Kasumi-1 (cell line): ENCODE measurements at regions not wholly inside any gene's neighbourhood (a gene's known extent, or its start where the extent isn't known, plus 50 kb on each side); places are given as distances from the start of the nearest gene placed in this dataset.
"Not testable (repeated sequence)": the region's sequence is repeated elsewhere in the genome, so short reads cannot be mapped to it uniquely, and the experiment has no call there.

Experiments
- DNase-seq, 2 experiments: peaks; one replicate each; lab custom pipeline; 2025; lab: John Stamatoyannopoulos, UW

GRCh38 chr13:47705185-47705584, 295.9 kb downstream of the SUCLA2 start:
- no peak for DNase-seq

- DNase-seq, result no peak
These were observed 304.4 kb downstream of the SUCLA2 start for GRCh38 chr13:47696674-47697073.

GRCh38 chr13:47687577-47687976, 313.5 kb downstream of the SUCLA2 start:
- DNase-seq, result no peak

- DNase-seq, result not testable (repeated sequence)
These were observed 315.9 kb downstream of the SUCLA2 start for GRCh38 chr13:47685156-47685555.

- DNase-seq, result no peak
These were observed 320.3 kb downstream of the SUCLA2 start for GRCh38 chr13:47680748-47681147.

GRCh38 chr13:47679401-47679800, 321.7 kb downstream of the SUCLA2 start:
- DNase-seq, result no peak

GRCh38 chr13:47678201-47678968, 322.7 kb downstream of the SUCLA2 start:
- no peak for DNase-seq

GRCh38 chr13:47675871-47676270, 325.2 kb downstream of the SUCLA2 start:
- no peak for DNase-seq

- no peak for DNase-seq
These were observed 327.8 kb downstream of the SUCLA2 start for GRCh38 chr13:47673009-47673850.

- DNase-seq, result no peak
These were observed 328.6 kb downstream of the SUCLA2 start for GRCh38 chr13:47672245-47673008.

- DNase-seq, result no peak
These were observed 329.3 kb downstream of the SUCLA2 start for GRCh38 chr13:47671776-47672175.

- DNase-seq, result no peak
These were observed 336.0 kb downstream of the SUCLA2 start for GRCh38 chr13:47665043-47665442.

GRCh38 chr13:47661076-47661475, 340.0 kb downstream of the SUCLA2 start:
- no peak for DNase-seq

- no peak for DNase-seq
These were observed 344.4 kb downstream of the SUCLA2 start for GRCh38 chr13:47656651-47657050.

- DNase-seq, result no peak
These were observed 350.9 kb downstream of the SUCLA2 start for GRCh38 chr13:47650209-47650608.

GRCh38 chr13:47647001-47647400, 354.1 kb downstream of the SUCLA2 start:
- no peak for DNase-seq

GRCh38 chr13:47646298-47646697, 354.8 kb downstream of the SUCLA2 start:
- no peak for DNase-seq

- no peak for DNase-seq
These were observed 361.2 kb downstream of the SUCLA2 start for GRCh38 chr13:47639738-47640447.

GRCh38 chr13:47638627-47639026, 362.4 kb downstream of the SUCLA2 start:
- no peak for DNase-seq

- no peak for DNase-seq
These were observed 368.8 kb downstream of the SUCLA2 start for GRCh38 chr13:47632311-47632710.

GRCh38 chr13:47628666-47629065, 372.4 kb downstream of the SUCLA2 start:
- DNase-seq, result no peak

- no peak for DNase-seq
These were observed 377.2 kb downstream of the SUCLA2 start for GRCh38 chr13:47623862-47624261.
